ENCODE measurements at regions not wholly inside any gene's neighbourhood (a gene's known extent, or its start where the extent isn't known, plus 50 kb on each side); places are given as distances from the start of the nearest gene placed in this dataset.

- no peak overlapping the region for H3K4me3 ChIP-seq
- no peaks in the 10 kb centered on the region for H3K36me3 ChIP-seq
- no peak overlapping the region for H3K27ac ChIP-seq
- H3K4me1 ChIP-seq = peaks cover 0 to 13% (median 4%) of the 10 kb centered on the region in 4 donors
- no peak for DNase-seq
- no peaks in the 10 kb centered on the region for H3K9me3 ChIP-seq
- H3K27me3 ChIP-seq = no peaks in the 10 kb centered on the region
- TF ChIP-seq EP300 (IDR thresholded peaks at IDR 0.05) = no peak
- TF ChIP-seq POLR2AphosphoS5 (IDR thresholded peaks at IDR 0.05) = no peak
- intact Hi-C loops (cut with DNase I; ENCODE audit: low total_unique reads) = no loop called here
- 52 to 76% (median 65%) methylated on average over 3 of the region's 3 CpGs for WGBS, 5 donors
These were observed 58.5 kb upstream of the SLC22A16 start for GRCh38 chr6:110534731-110535492.

GRCh38 chr6:110532431-110532830, 56.0 kb upstream of the SLC22A16 start:
- Histone ChIP-seq H3K4me1 (peaks cover 0 to 21% (median 8%) of the 10 kb centered on the region in 4 donors), H3K4me3 (no peak overlapping the region), H3K27ac (no peak overlapping the region), H3K36me3 (no peaks in the 10 kb centered on the region), H3K9me3 (no peaks in the 10 kb centered on the region), H3K27me3 (no peaks in the 10 kb centered on the region)
- TF ChIP-seq EP300 (IDR thresholded peaks at IDR 0.05) = no peak
- no peak for TF ChIP-seq POLR2AphosphoS5 (IDR thresholded peaks at IDR 0.05)
- no peak for TF ChIP-seq POLR2A (IDR thresholded peaks at IDR 0.05)
- TF ChIP-seq CTCF (IDR thresholded peaks at IDR 0.05) = no peak
- WGBS, 5 donors = 39 to 59% (median 57%) methylated on average over 1 of the region's 1 CpG
- intact Hi-C loops (cut with DNase I; ENCODE audit: low total_unique reads) = no loop called here
- no peak for DNase-seq

- Histone ChIP-seq H3K9me3 (no peaks in the 10 kb centered on the region), H3K4me1 (peaks cover 0 to 13% (median 5%) of the 10 kb centered on the region in 4 donors), H3K4me3 (no peak overlapping the region), H3K27ac (no peak overlapping the region), H3K27me3 (no peaks in the 10 kb centered on the region), H3K36me3 (no peaks in the 10 kb centered on the region)
- intact Hi-C loops (cut with DNase I; ENCODE audit: low total_unique reads) = no loop called here
- no peak for DNase-seq
- TF ChIP-seq POLR2AphosphoS5 (IDR thresholded peaks at IDR 0.05) (no peak), POLR2A (IDR thresholded peaks at IDR 0.05) (no peak), CTCF (IDR thresholded peaks at IDR 0.05) (no peak), EP300 (IDR thresholded peaks at IDR 0.05) (no peak)
- 60 to 88% (median 83%) methylated on average over 2 of the region's 2 CpGs for WGBS, 5 donors
These were observed 54.3 kb upstream of the SLC22A16 start for GRCh38 chr6:110530671-110531070.

GRCh38 chr6:110529907-110530306, 53.5 kb upstream of the SLC22A16 start:
- peaks cover 0 to 13% (median 5%) of the 10 kb centered on the region in 4 donors for H3K4me1 ChIP-seq
- H3K36me3 ChIP-seq = no peaks in the 10 kb centered on the region
- no peak overlapping the region for H3K27ac ChIP-seq
- H3K4me3 ChIP-seq = no peak overlapping the region
- no peak for TF ChIP-seq EP300 (IDR thresholded peaks at IDR 0.05)
- TF ChIP-seq POLR2AphosphoS5 (IDR thresholded peaks at IDR 0.05) = no peak
- TF ChIP-seq POLR2A (IDR thresholded peaks at IDR 0.05) = no peak
- no peak for TF ChIP-seq CTCF (IDR thresholded peaks at IDR 0.05)
- H3K27me3 ChIP-seq = no peaks in the 10 kb centered on the region
- intact Hi-C loops (cut with DNase I; ENCODE audit: low total_unique reads) = no loop called here
- no peak for DNase-seq
- H3K9me3 ChIP-seq = no peaks in the 10 kb centered on the region
- 83 to 95% (median 88%) methylated on average over 3 of the region's 3 CpGs for WGBS, 5 donors

GRCh38 chr6:110529355-110529754, 52.9 kb upstream of the SLC22A16 start:
- H3K4me1 ChIP-seq = peaks cover 0 to 13% (median 5%) of the 10 kb centered on the region in 4 donors
- H3K36me3 ChIP-seq = no peaks in the 10 kb centered on the region
- no peaks in the 10 kb centered on the region for H3K27me3 ChIP-seq
- intact Hi-C loops (cut with DNase I; ENCODE audit: low total_unique reads) = no loop called here
- TF ChIP-seq POLR2AphosphoS5 (IDR thresholded peaks at IDR 0.05) (no peak), EP300 (IDR thresholded peaks at IDR 0.05) (no peak), POLR2A (IDR thresholded peaks at IDR 0.05) (no peak), CTCF (IDR thresholded peaks at IDR 0.05) (no peak)
- DNase-seq = no peak
- H3K4me3 ChIP-seq = no peak overlapping the region
- H3K27ac ChIP-seq = no peak overlapping the region
- H3K9me3 ChIP-seq = no peaks in the 10 kb centered on the region
- WGBS, 5 donors = 74 to 90% (median 79%) methylated on average over 5 of the region's 5 CpGs
